Activated naive CD8-positive, alpha-beta T cell treated with anti-CD3 and anti-CD28 coated beads, Interleukin-2, amount 50 U/mL, for 24 hours (primary cell): ENCODE measurements at regions not wholly inside any gene's neighbourhood (a gene's known extent, or its start where the extent isn't known, plus 50 kb on each side); places are given as distances from the start of the nearest gene placed in this dataset.

Experiments
- ATAC-seq: fragments of 150-1000 bp; cut with Tn5 transposase; one replicate; pipeline ENCODE4 v1.10.0; 2021
- DNase-seq: peaks from one replicate; pipeline ENCODE4 v3.0.0; 2021
- H3K27ac Mint-ChIP-seq: one replicate; pipeline ENCODE4 v1.8.0; 2021; ENCODE audit warnings: mild to moderate bottlenecking, mixed read lengths
- H3K27me3 Mint-ChIP-seq: one replicate; pipeline ENCODE4 v1.8.0; 2021; ENCODE audit warnings: mixed read lengths
- H3K36me3 Mint-ChIP-seq: one replicate; pipeline ENCODE4 v1.8.0; 2021; ENCODE audit warnings: low read depth, mixed read lengths
- H3K4me1 Mint-ChIP-seq: one replicate; pipeline ENCODE4 v1.8.0; 2021; ENCODE audit warnings: mixed read lengths
- H3K4me3 Mint-ChIP-seq: one replicate; pipeline ENCODE4 v1.8.0; 2021; ENCODE audit warnings: mild to moderate bottlenecking, moderate library complexity, mixed read lengths
- H3K9me3 Mint-ChIP-seq: one replicate; pipeline ENCODE4 v1.8.0; 2021; ENCODE audit warnings: mixed read lengths

- H3K4me1 Mint-ChIP-seq = no peaks in the 10 kb centered on the region
- H3K27ac Mint-ChIP-seq = no peak overlapping the region
- H3K36me3 Mint-ChIP-seq = no peaks in the 10 kb centered on the region
- ATAC-seq = no peak
- H3K4me3 Mint-ChIP-seq = no peak overlapping the region
- H3K9me3 Mint-ChIP-seq = no peaks in the 10 kb centered on the region
- no peak for DNase-seq
- H3K27me3 Mint-ChIP-seq = peaks cover 5% of the 10 kb centered on the region
Observed at GRCh38 chr10:42952931-42953683, 123.8 kb upstream of the RET start.

- H3K9me3 Mint-ChIP-seq = no peaks in the 10 kb centered on the region
- H3K4me1 Mint-ChIP-seq = no peaks in the 10 kb centered on the region
- H3K27me3 Mint-ChIP-seq = peaks cover 5% of the 10 kb centered on the region
- no peak for ATAC-seq
- H3K4me3 Mint-ChIP-seq = no peak overlapping the region
- DNase-seq = no peak
- no peaks in the 10 kb centered on the region for H3K36me3 Mint-ChIP-seq
- no peak overlapping the region for H3K27ac Mint-ChIP-seq
Observed at GRCh38 chr10:42953684-42954674, 122.9 kb upstream of the RET start.

GRCh38 chr10:42954766-42955492 lies 121.9 kb upstream of the RET start:
- Mint-ChIP-seq H3K4me1 (no peaks in the 10 kb centered on the region), H3K36me3 (no peaks in the 10 kb centered on the region), H3K4me3 (no peak overlapping the region), H3K27ac (no peak overlapping the region), H3K27me3 (peaks cover 3% of the 10 kb centered on the region), H3K9me3 (no peaks in the 10 kb centered on the region)
- DNase-seq (no peak), ATAC-seq (no peak)

- H3K9me3 Mint-ChIP-seq = no peaks in the 10 kb centered on the region
- H3K27me3 Mint-ChIP-seq = peaks cover 3% of the 10 kb centered on the region
- DNase-seq (no peak), ATAC-seq (no peak)
- no peak overlapping the region for H3K27ac Mint-ChIP-seq
- H3K36me3 Mint-ChIP-seq = no peaks in the 10 kb centered on the region
- H3K4me1 Mint-ChIP-seq = no peaks in the 10 kb centered on the region
- no peak overlapping the region for H3K4me3 Mint-ChIP-seq
Observed at GRCh38 chr10:42955493-42955889, 121.4 kb upstream of the RET start.

- Mint-ChIP-seq H3K27ac (no peak overlapping the region), H3K4me3 (no peak overlapping the region), H3K9me3 (no peaks in the 10 kb centered on the region), H3K27me3 (peaks cover 3% of the 10 kb centered on the region), H3K4me1 (no peaks in the 10 kb centered on the region), H3K36me3 (no peaks in the 10 kb centered on the region)
- DNase-seq (no peak), ATAC-seq (no peak)
Observed at GRCh38 chr10:42956045-42956444, 120.8 kb upstream of the RET start.

GRCh38 chr10:42958142-42958868 lies 118.6 kb upstream of the RET start:
- ATAC-seq (no peak), DNase-seq (no peak)
- no peaks in the 10 kb centered on the region for H3K9me3 Mint-ChIP-seq

GRCh38 chr10:42959833-42960232 lies 117.0 kb upstream of the RET start:
- no peak for DNase-seq

More at GRCh38 chr10:42958142-42958868, 118.6 kb upstream of the RET start:
- Mint-ChIP-seq H3K4me3 (no peak overlapping the region), H3K4me1 (no peaks in the 10 kb centered on the region), H3K27ac (no peak overlapping the region), H3K27me3 (no peaks in the 10 kb centered on the region), H3K36me3 (no peaks in the 10 kb centered on the region)

GRCh38 chr10:42960491-42960990 lies 116.3 kb upstream of the RET start:
- Mint-ChIP-seq H3K4me3 (no peak overlapping the region), H3K9me3 (no peaks in the 10 kb centered on the region), H3K36me3 (no peaks in the 10 kb centered on the region), H3K27me3 (no peaks in the 10 kb centered on the region), H3K27ac (no peak overlapping the region), H3K4me1 (no peaks in the 10 kb centered on the region)
- DNase-seq (no peak), ATAC-seq (no peak)

More at GRCh38 chr10:42959833-42960232, 117.0 kb upstream of the RET start:
- H3K4me1 Mint-ChIP-seq = no peaks in the 10 kb centered on the region
- no peaks in the 10 kb centered on the region for H3K27me3 Mint-ChIP-seq
- no peaks in the 10 kb centered on the region for H3K9me3 Mint-ChIP-seq
- ATAC-seq = no peak
- no peak overlapping the region for H3K4me3 Mint-ChIP-seq
- H3K27ac Mint-ChIP-seq = no peak overlapping the region
- H3K36me3 Mint-ChIP-seq = no peaks in the 10 kb centered on the region

- no peak overlapping the region for H3K4me3 Mint-ChIP-seq
- DNase-seq = no peak
- no peaks in the 10 kb centered on the region for H3K36me3 Mint-ChIP-seq
- no peaks in the 10 kb centered on the region for H3K27me3 Mint-ChIP-seq
- no peaks in the 10 kb centered on the region for H3K9me3 Mint-ChIP-seq
- no peaks in the 10 kb centered on the region for H3K4me1 Mint-ChIP-seq
- ATAC-seq = no peak
- no peak overlapping the region for H3K27ac Mint-ChIP-seq
Observed at GRCh38 chr10:42960991-42961795, 115.7 kb upstream of the RET start.

- no peaks in the 10 kb centered on the region for H3K4me1 Mint-ChIP-seq
- H3K27ac Mint-ChIP-seq = no peak overlapping the region
- no peaks in the 10 kb centered on the region for H3K9me3 Mint-ChIP-seq
- no peaks in the 10 kb centered on the region for H3K27me3 Mint-ChIP-seq
- no peak for DNase-seq
- peak; percentile 31 for ATAC-seq
- H3K36me3 Mint-ChIP-seq = no peaks in the 10 kb centered on the region
- no peak overlapping the region for H3K4me3 Mint-ChIP-seq
Observed at GRCh38 chr10:42961796-42962109, 115.1 kb upstream of the RET start.

GRCh38 chr10:42962110-42962901 lies 114.6 kb upstream of the RET start:
- Mint-ChIP-seq H3K27ac (no peak overlapping the region), H3K27me3 (no peaks in the 10 kb centered on the region), H3K4me1 (no peaks in the 10 kb centered on the region), H3K4me3 (no peak overlapping the region), H3K36me3 (no peaks in the 10 kb centered on the region), H3K9me3 (no peaks in the 10 kb centered on the region)
- DNase-seq (no peak), ATAC-seq (no peak)

- Mint-ChIP-seq H3K4me3 (no peak overlapping the region), H3K27ac (no peak overlapping the region), H3K4me1 (no peaks in the 10 kb centered on the region)
Observed at GRCh38 chr10:42962902-42963231, 114.0 kb upstream of the RET start.

GRCh38 chr10:42963312-42963711 lies 113.6 kb upstream of the RET start:
- Mint-ChIP-seq H3K9me3 (no peaks in the 10 kb centered on the region), H3K36me3 (no peaks in the 10 kb centered on the region), H3K27me3 (no peaks in the 10 kb centered on the region), H3K4me1 (no peaks in the 10 kb centered on the region), H3K4me3 (no peak overlapping the region), H3K27ac (no peak overlapping the region)
- ATAC-seq (no peak), DNase-seq (no peak)

More at GRCh38 chr10:42962902-42963231, 114.0 kb upstream of the RET start:
- no peaks in the 10 kb centered on the region for H3K27me3 Mint-ChIP-seq
- ATAC-seq (no peak), DNase-seq (no peak)
- no peaks in the 10 kb centered on the region for H3K9me3 Mint-ChIP-seq
- no peaks in the 10 kb centered on the region for H3K36me3 Mint-ChIP-seq
